Sigmoid colon (tissue), 6 donors: ENCODE measurements at regions not wholly inside any gene's neighbourhood (a gene's known extent, or its start where the extent isn't known, plus 50 kb on each side); places are given as distances from the start of the nearest gene placed in this dataset.
A peak's percentile ranks its signal among the peaks of the same experiment; 100 is the strongest.

Experiments
- DNase-seq: peaks from one replicate; pipeline ENCODE4 v3.0.0-alpha.2; 2019
- H3K27ac ChIP-seq, 4 donors: fragments of 200-600 bp; sonication (generic); one replicate each; pipeline ENCODE4 v1.5.1; 2016 to 2019; ENCODE audit warnings: mild to moderate bottlenecking in 1 of 4
- H3K27me3 ChIP-seq, 3 donors: fragments of 200-600 bp; sonication (generic); one replicate each; pipeline ENCODE4 v1.5.1; 2019; ENCODE audit warnings: mild to moderate bottlenecking in 1 of 3
- H3K36me3 ChIP-seq, 4 donors: fragments of 200-600 bp; sonication (generic); one replicate each; pipeline ENCODE4 v1.5.1; 2016 to 2019
- H3K4me1 ChIP-seq, 4 donors: fragments of 200-600 bp; sonication (generic); one replicate each; pipeline ENCODE4 v1.5.1; 2017 to 2019
- H3K4me3 ChIP-seq, 4 donors: fragments of 200-600 bp; sonication (generic); one replicate each; pipeline ENCODE4 v1.5.1; 2017 to 2019; ENCODE audit warnings: mild to moderate bottlenecking in 2 of 4, moderate library complexity in 1 of 4
- H3K9me3 ChIP-seq, 4 donors: fragments of 200-600 bp in 3 of 4; sonication (generic) in 3 of 4; one replicate each; pipeline versions ENCODE4 v1.5.1 to v1.6.1; 2013 to 2019
- CTCF ChIP-seq, 4 experiments: fragments of 450-650 bp in 3 of 4; fragments of 200-600 bp in 1 of 4; IDR thresholded peaks; one replicate each; pipeline ENCODE4 v1.5.1; 2016 to 2019; ENCODE audit warnings: antibody characterized with exemption in 4 of 4, mild to moderate bottlenecking in 3 of 4, moderate library complexity in 2 of 4
- EP300 ChIP-seq, 4 donors: sonication (generic); formaldehyde crosslinking; IDR thresholded peaks; one replicate each; pipeline ENCODE4 v1.6.1; 2017; ENCODE audit warnings: antibody characterized with exemption in 4 of 4
- POLR2A ChIP-seq, 2 donors: fragments of 450-650 bp; IDR thresholded peaks; one replicate each; pipeline ENCODE4 v1.6.1; 2016; ENCODE audit warnings: antibody characterized with exemption in 2 of 2, mild to moderate bottlenecking in 2 of 2, moderate library complexity in 2 of 2
- POLR2AphosphoS5 ChIP-seq, 4 donors: sonication (generic); formaldehyde crosslinking; IDR thresholded peaks; one replicate each; pipeline ENCODE4 v1.6.1; 2017; ENCODE audit warnings: antibody characterized with exemption in 4 of 4
- WGBS, 2 donors: extraction: QIAGEN DNeasy Blood & Tissue Kit; methylation state at CpG; one replicate each; pipeline ENCODE4 v1.1.7; 2013; 5-methylcytosine and 5-hydroxymethylcytosine counted together
- intact Hi-C: fragments of 100-400 bp; cut with DNase I; formaldehyde crosslinking; loops from one replicate; pipeline ENCODE4 v1.15.1; 2023
- donor health status: healthy with polysubstance abuse.
- donor health status: healthy.

- WGBS, 2 donors: 70 to 85% methylated on average over 7 of the region's 7 CpGs
Observed at GRCh38 chr7:47037607-47038006, 544.3 kb downstream of the TNS3 start.

GRCh38 chr7:47036909-47037308 is 545.0 kb downstream of the TNS3 start:
- Histone ChIP-seq H3K27ac (no peak overlapping the region), H3K27me3 (no peaks in the 10 kb centered on the region), H3K4me1 (peaks cover 0 to 32% (median 23%) of the 10 kb centered on the region in 4 donors), H3K9me3 (no peaks in the 10 kb centered on the region), H3K36me3 (no peaks in the 10 kb centered on the region), H3K4me3 (no peak overlapping the region)
- intact Hi-C loops: no loop called here
- TF ChIP-seq CTCF (IDR thresholded peaks at IDR 0.05): no peak
- TF ChIP-seq EP300 (IDR thresholded peaks at IDR 0.05): no peak
- no peak for TF ChIP-seq POLR2AphosphoS5 (IDR thresholded peaks at IDR 0.05)
- TF ChIP-seq POLR2A (IDR thresholded peaks at IDR 0.05): no peak
- 73 to 85% methylated on average over 6 of the region's 6 CpGs for WGBS, 2 donors
- no peak for DNase-seq

More at GRCh38 chr7:47037607-47038006, 544.3 kb downstream of the TNS3 start:
- H3K27ac ChIP-seq: no peak overlapping the region
- no peaks in the 10 kb centered on the region for H3K27me3 ChIP-seq
- intact Hi-C loops: no loop called here
- peaks cover 0 to 25% (median 23%) of the 10 kb centered on the region in 4 donors for H3K4me1 ChIP-seq
- no peaks in the 10 kb centered on the region for H3K9me3 ChIP-seq
- H3K4me3 ChIP-seq: no peak overlapping the region
- no peak for DNase-seq
- TF ChIP-seq EP300 (IDR thresholded peaks at IDR 0.05): no peak
- no peak for TF ChIP-seq POLR2A (IDR thresholded peaks at IDR 0.05)
- TF ChIP-seq POLR2AphosphoS5 (IDR thresholded peaks at IDR 0.05): no peak
- TF ChIP-seq CTCF (IDR thresholded peaks at IDR 0.05): no peak
- no peaks in the 10 kb centered on the region for H3K36me3 ChIP-seq

GRCh38 chr7:47035522-47035921 is 546.4 kb downstream of the TNS3 start:
- no peak overlapping the region for H3K4me3 ChIP-seq
- H3K4me1 ChIP-seq: peaks cover 0 to 29% (median 18%) of the 10 kb centered on the region in 4 donors
- H3K36me3 ChIP-seq: no peaks in the 10 kb centered on the region
- no peaks in the 10 kb centered on the region for H3K9me3 ChIP-seq
- WGBS, 2 donors: 82 to 84% methylated on average over 2 of the region's 2 CpGs
- no peaks in the 10 kb centered on the region for H3K27me3 ChIP-seq
- no peak overlapping the region for H3K27ac ChIP-seq
- intact Hi-C loops: no loop called here
- no peak for DNase-seq
- TF ChIP-seq POLR2A (IDR thresholded peaks at IDR 0.05): no peak
- TF ChIP-seq EP300 (IDR thresholded peaks at IDR 0.05): no peak
- TF ChIP-seq CTCF (IDR thresholded peaks at IDR 0.05): no peak
- no peak for TF ChIP-seq POLR2AphosphoS5 (IDR thresholded peaks at IDR 0.05)

GRCh38 chr7:47034180-47034579 is 547.7 kb downstream of the TNS3 start:
- Histone ChIP-seq H3K4me1 (peaks cover 0 to 15% (median 4%) of the 10 kb centered on the region in 4 donors), H3K27ac (no peak overlapping the region), H3K4me3 (no peak overlapping the region), H3K27me3 (no peaks in the 10 kb centered on the region), H3K9me3 (no peaks in the 10 kb centered on the region), H3K36me3 (no peaks in the 10 kb centered on the region)
- 88 to 91% methylated on average over 2 of the region's 2 CpGs for WGBS, 2 donors
- TF ChIP-seq POLR2A (IDR thresholded peaks at IDR 0.05): no peak
- no peak for TF ChIP-seq CTCF (IDR thresholded peaks at IDR 0.05)
- TF ChIP-seq EP300 (IDR thresholded peaks at IDR 0.05): no peak
- no peak for DNase-seq
- intact Hi-C loops: no loop called here

- Histone ChIP-seq H3K9me3 (no peaks in the 10 kb centered on the region), H3K4me1 (peaks cover 0 to 11% (median 0%) of the 10 kb centered on the region in 4 donors), H3K27ac (peak overlapping the region in 1 of 4 donors; percentile 37), H3K27me3 (no peaks in the 10 kb centered on the region), H3K4me3 (no peak overlapping the region), H3K36me3 (no peaks in the 10 kb centered on the region)
- no peak for DNase-seq
- 70 to 78% methylated on average over 4 of the region's 4 CpGs for WGBS, 2 donors
- TF ChIP-seq CTCF (IDR thresholded peaks at IDR 0.05) (no peak), POLR2AphosphoS5 (IDR thresholded peaks at IDR 0.05) (no peak), POLR2A (IDR thresholded peaks at IDR 0.05) (no peak), EP300 (IDR thresholded peaks at IDR 0.05) (no peak)
- intact Hi-C loops: no loop called here
Observed at GRCh38 chr7:47032536-47032908, 549.4 kb downstream of the TNS3 start.
